IMR-90 (cell line): ENCODE measurements at regions not wholly inside any gene's neighbourhood (a gene's known extent, or its start where the extent isn't known, plus 50 kb on each side); places are given as distances from the start of the nearest gene placed in this dataset.

ENCODE experiments used
- ATAC-seq: fragments of 200-7000 bp; cut with Tn5 transposase; 2 replicates; pipeline ENCODE4 v1.9.1; 2020; ENCODE audit warnings: low read depth, mild to moderate bottlenecking, moderate library complexity
- BruUV-seq: library from RNA; stranded (reverse); fragments of 400-500 nt; replicated peaks from 2 replicates; lab custom pipeline; 2021; lab: Mats Ljungman, UMichigan
- CTCF ChIA-PET: fragments of 300-600 bp; formaldehyde crosslinking; extraction: SDS; loops from one replicate; lab custom pipeline; 2021; ENCODE audit warnings: antibody characterized with exemption; lab: Yijun Ruan, JAX
- POLR2A ChIA-PET: fragments of 300-600 bp; sonication (Branson Sonifier 250); formaldehyde crosslinking; loops from one replicate; lab custom pipeline; 2022; ENCODE audit warnings: antibody characterized with exemption; ENCODE audit not compliant: unreplicated experiment; lab: Charles Lee
- DNase-seq: peaks from one replicate; pipeline ENCODE4 v3.0.0; 2013
- H2AFZ ChIP-seq: replicated peaks from 2 replicates; pipeline ENCODE3; 2013; ENCODE audit warnings: low read length, mild to moderate bottlenecking; ENCODE audit not compliant: poor library complexity
- H2AK5ac ChIP-seq: 2 replicates; pipeline ENCODE4 v1.6.1; 2013; ENCODE audit warnings: low read depth, low read length, inconsistent platforms
- H2AK9ac ChIP-seq: replicated peaks from 2 replicates; pipeline ENCODE3; 2013; ENCODE audit warnings: mild to moderate bottlenecking, low read depth, low read length, moderate library complexity; ENCODE audit not compliant: poor library complexity
- H2BK120ac ChIP-seq: 2 replicates; pipeline ENCODE4 v1.6.1; 2013; ENCODE audit warnings: low read depth, low read length, inconsistent platforms
- H2BK15ac ChIP-seq: 3 replicates; pipeline ENCODE4 v1.6.1; 2013; ENCODE audit warnings: low read depth, low read length, inconsistent platforms
- H2BK20ac ChIP-seq: 2 replicates; pipeline ENCODE4 v1.6.1; 2013; ENCODE audit warnings: low read depth, mild to moderate bottlenecking, inconsistent platforms, low read length, moderate library complexity
- H2BK5ac ChIP-seq: 2 replicates; pipeline ENCODE4 v1.6.1; 2013; ENCODE audit warnings: mild to moderate bottlenecking, low read depth, low read length, inconsistent platforms; ENCODE audit not compliant: poor library complexity, severe bottlenecking
- H3K14ac ChIP-seq: replicated peaks from 2 replicates; pipeline ENCODE4 v1.6.1; 2013; ENCODE audit warnings: low read depth, low read length, inconsistent platforms
- H3K18ac ChIP-seq: 2 replicates; pipeline ENCODE4 v1.6.1; 2013; ENCODE audit warnings: low read depth, low read length, control low read depth
- H3K23ac ChIP-seq: 2 replicates; pipeline ENCODE4 v1.6.1; 2013; ENCODE audit warnings: low read depth, low read length, inconsistent platforms
- H3K27ac ChIP-seq: 2 replicates; pipeline ENCODE4 v1.5.1; 2013; ENCODE audit warnings: mild to moderate bottlenecking, control low read depth, low read length; ENCODE audit not compliant: insufficient read depth
- H3K27me3 ChIP-seq: 2 replicates; pipeline ENCODE4 v1.6.1; 2013; ENCODE audit warnings: low read length; ENCODE audit not compliant: control insufficient read depth, insufficient read depth
- H3K36me3 ChIP-seq: 2 replicates; pipeline ENCODE4 v1.6.1; 2013; ENCODE audit warnings: low read length, mixed read lengths; ENCODE audit not compliant: control insufficient read depth, insufficient read depth
- H3K4ac ChIP-seq: 2 replicates; pipeline ENCODE4 v1.6.1; 2013; ENCODE audit warnings: low read depth, low read length, inconsistent platforms
- H3K4me1 ChIP-seq: 2 replicates; pipeline ENCODE4 v1.6.1; 2013; ENCODE audit warnings: low read length, mixed read lengths; ENCODE audit not compliant: control insufficient read depth, insufficient read depth
- H3K4me2 ChIP-seq: 2 replicates; pipeline ENCODE4 v1.6.1; 2013; ENCODE audit warnings: low read depth, mild to moderate bottlenecking, control low read depth, low read length, moderate library complexity
- H3K4me3 ChIP-seq: 2 replicates; pipeline ENCODE4 v1.5.1; 2013; ENCODE audit warnings: low read depth, mild to moderate bottlenecking, control low read depth, low read length, moderate library complexity; ENCODE audit not compliant: insufficient read depth
- H3K56ac ChIP-seq: 2 replicates; pipeline ENCODE4 v1.6.1; 2013; ENCODE audit warnings: low read length, inconsistent platforms; ENCODE audit not compliant: insufficient read depth; ENCODE audit errors: extremely low read depth
- H3K79me1 ChIP-seq, 2 experiments: 2 replicates each; pipeline ENCODE4 v1.6.1; 2013; ENCODE audit warnings: low read length in 2 of 2, inconsistent platforms in 1 of 2, low read depth in 1 of 2
- H3K9ac ChIP-seq: 2 replicates; pipeline ENCODE4 v1.6.1; 2013; ENCODE audit warnings: low read depth, low read length, control low read depth
- H3K9me1 ChIP-seq: 2 replicates; pipeline ENCODE4 v1.6.1; 2013; ENCODE audit warnings: low read length, inconsistent platforms; ENCODE audit not compliant: insufficient read depth
- H3K9me3 ChIP-seq: 2 replicates; pipeline ENCODE4 v1.6.1; 2013; ENCODE audit warnings: low read length; ENCODE audit not compliant: control insufficient read depth, insufficient read depth
- H4K20me1 ChIP-seq: 2 replicates; pipeline ENCODE4 v1.6.1; 2013; ENCODE audit warnings: low read length, inconsistent platforms; ENCODE audit not compliant: insufficient read depth
- H4K5ac ChIP-seq: 2 replicates; pipeline ENCODE4 v1.6.1; 2013; ENCODE audit warnings: mild to moderate bottlenecking, low read depth, low read length, control low read depth
- H4K8ac ChIP-seq, 2 experiments: 2 replicates each; pipeline ENCODE4 v1.6.1; 2013; ENCODE audit warnings: low read depth in 2 of 2, low read length in 2 of 2, control low read depth in 1 of 2, inconsistent platforms in 1 of 2
- H4K91ac ChIP-seq: 2 replicates; pipeline ENCODE4 v1.6.1; 2013; ENCODE audit warnings: low read depth, low read length, inconsistent platforms; ENCODE audit not compliant: insufficient read depth
- BHLHE40 ChIP-seq: fragments of 150-350 bp; IDR thresholded peaks from 2 replicates; pipeline ENCODE4 v1.6.1; 2016; ENCODE audit warnings: mild to moderate bottlenecking, low read depth, low read length
- CEBPB ChIP-seq: IDR thresholded peaks from 2 replicates; pipeline ENCODE4 v1.6.1; 2012; ENCODE audit warnings: low read depth, low read length, improper control_type of control experiment
- CHD1 ChIP-seq: IDR thresholded peaks from 2 replicates; pipeline ENCODE4 v1.6.1; 2012; ENCODE audit warnings: low read depth, low read length, improper control_type of control experiment
- FOS ChIP-seq: fragments of 150-350 bp; IDR thresholded peaks from 2 replicates; pipeline ENCODE4 v1.6.1; 2016; ENCODE audit warnings: low read depth, low read length
- MAFK ChIP-seq: IDR thresholded peaks from 2 replicates; pipeline ENCODE4 v1.6.1; 2012; ENCODE audit warnings: low read depth, low read length, improper control_type of control experiment
- MAZ ChIP-seq: IDR thresholded peaks from 2 replicates; pipeline ENCODE4 v1.6.1; 2012; ENCODE audit warnings: low read depth, mild to moderate bottlenecking, low read length, improper control_type of control experiment, moderate library complexity, borderline replicate concordance
- NFE2L2 ChIP-seq: fragments of 150-350 bp; IDR thresholded peaks from 2 replicates; pipeline ENCODE4 v1.6.1; 2016; ENCODE audit warnings: low read depth, mild to moderate bottlenecking, low read length
- RAD21 ChIP-seq: IDR thresholded peaks from 2 replicates; pipeline ENCODE4 v1.6.1; 2012; ENCODE audit warnings: low read length, improper control_type of control experiment
- RCOR1 ChIP-seq: IDR thresholded peaks from 2 replicates; pipeline ENCODE4 v1.6.1; 2012; ENCODE audit warnings: mild to moderate bottlenecking, low read length, improper control_type of control experiment; ENCODE audit not compliant: insufficient replicate concordance
- USF2 ChIP-seq: fragments of 150-350 bp; IDR thresholded peaks from 2 replicates; pipeline ENCODE4 v1.6.1; 2017; ENCODE audit warnings: mild to moderate bottlenecking, antibody characterized with exemption, low read length, low read depth
- WGBS, 2 experiments: methylation state at CpG; one replicate each; pipeline versions ENCODE4 v1.1.5 to v1.1.7; 2013; ENCODE audit warnings: missing lambda C conversion rate in 2 of 2; ENCODE audit not compliant: insufficient read length in 1 of 2; ENCODE audit errors: extremely low coverage in 2 of 2; 5-methylcytosine and 5-hydroxymethylcytosine counted together
- dilution Hi-C: fragments of 300-500 bp; cut with HindIII; formaldehyde crosslinking; loops from one replicate; pipeline ENCODE4 v1.14.3; 2018; ENCODE audit warnings: low sequenced_read_pairs; ENCODE audit not compliant: unreplicated experiment
- in situ Hi-C: fragments of 300-500 bp; cut with MboI; formaldehyde crosslinking; loops from 3 replicates; pipeline ENCODE4 v1.14.3; 2019; ENCODE audit warnings: low sequenced_read_pairs, inconsistent platforms, mixed read lengths
- intact Hi-C: fragments of 100-400 bp; cut with micrococcal nuclease; formaldehyde crosslinking; loops from 2 replicates; pipeline ENCODE4 v1.10.0; 2022

GRCh38 chr1:201697174-201697573 lies 131.8 kb upstream of the IPO9 start (continued):
- TF ChIP-seq FOS: no peak
- no peak for TF ChIP-seq RAD21
- TF ChIP-seq MAFK: no peak
- TF ChIP-seq NFE2L2: no peak

DNA sequence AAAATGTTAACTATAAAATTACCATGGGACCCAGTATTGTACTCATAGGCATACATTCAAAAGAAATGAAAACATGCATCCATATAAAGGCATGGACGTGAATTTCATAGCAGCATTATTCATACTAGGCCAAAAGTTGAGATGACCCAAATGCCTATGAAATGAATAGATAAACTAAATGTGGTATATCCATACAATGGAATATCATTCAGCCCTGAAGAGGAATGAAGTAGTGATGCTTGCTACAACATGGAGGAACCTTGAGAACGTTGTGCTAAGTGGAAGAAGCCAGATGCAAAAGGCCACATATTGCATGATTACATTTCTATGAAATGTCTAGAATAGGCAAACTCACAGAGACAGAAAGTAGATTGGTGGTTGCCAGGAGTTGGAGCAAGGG lies 127.1 kb upstream of the IPO9 start:
- CTCF ChIA-PET: no interaction called here
- dilution Hi-C loops: no loop called here
- no peak overlapping the region for H3K9ac ChIP-seq
- no peak overlapping the region for H2BK120ac ChIP-seq
- H3K79me1 ChIP-seq: peaks cover 50 to 75% of the 10 kb centered on the region in 2 experiments
- no peak for ATAC-seq
- H3K18ac ChIP-seq: no peak overlapping the region
- no peaks in the 10 kb centered on the region for H3K9me3 ChIP-seq
- H2AFZ ChIP-seq: no peak overlapping the region
- no peak for DNase-seq
- H4K20me1 ChIP-seq: peaks cover 63% of the 10 kb centered on the region
- peaks cover 23% of the 10 kb centered on the region for H3K4me1 ChIP-seq
- in situ Hi-C loops: no loop called here
- H3K56ac ChIP-seq: no peak overlapping the region
- H3K4me2 ChIP-seq: no peak overlapping the region
- H3K27ac ChIP-seq: no peak overlapping the region
- no peak overlapping the region for H2BK15ac ChIP-seq
- no peak overlapping the region for H3K4ac ChIP-seq
- peaks cover 3% of the 10 kb centered on the region; the same call in 1 of the 2 replicates for H3K36me3 ChIP-seq
- H3K9me1 ChIP-seq: peaks cover 30% of the 10 kb centered on the region
- WGBS, 2 experiments: no CpG with 5 or more reads among the region's 2 CpGs
- no TSS peak for BruUV-seq
- TF ChIP-seq RAD21 (no peak), MAZ (no peak), USF2 (no peak), MAFK (no peak), RCOR1 (no peak), BHLHE40 (no peak), CHD1 (no peak), CEBPB (no peak)
- H3K14ac ChIP-seq: no peak overlapping the region
- POLR2A ChIA-PET: no interaction called here
- H3K27me3 ChIP-seq: no peaks in the 10 kb centered on the region
- no peak overlapping the region for H3K4me3 ChIP-seq
- H4K8ac ChIP-seq: no peak overlapping the region
- H4K5ac ChIP-seq: no peak overlapping the region
- no peak overlapping the region for H4K91ac ChIP-seq
- no peak overlapping the region for H3K23ac ChIP-seq
- no peak overlapping the region for H2BK20ac ChIP-seq
- H2AK5ac ChIP-seq: no peak overlapping the region
- H2BK5ac ChIP-seq: no peak overlapping the region
- H2AK9ac ChIP-seq: no peak overlapping the region
- intact Hi-C loops: no loop called here
